ENCODE measurements at regions not wholly inside any gene's neighbourhood (a gene's known extent, or its start where the extent isn't known, plus 50 kb on each side); places are given as distances from the start of the nearest gene placed in this dataset.

GRCh38 chr11:70808686-70809375 lies 410.5 kb downstream of the CTTN start:
- no peak for DNase-seq

- DNase-seq, result no peak
These were observed 411.8 kb downstream of the CTTN start for GRCh38 chr11:70810133-70810532.

- no peak for DNase-seq
These were observed 412.4 kb downstream of the CTTN start for GRCh38 chr11:70810681-70811080.

- DNase-seq, result no peak
These were observed 413.2 kb downstream of the CTTN start for GRCh38 chr11:70811483-70811882.

GRCh38 chr11:70811915-70812314 lies 413.6 kb downstream of the CTTN start:
- no peak for DNase-seq

GRCh38 chr11:70812472-70812871 lies 414.1 kb downstream of the CTTN start:
- no peak for DNase-seq

GRCh38 chr11:70813651-70814050 lies 415.3 kb downstream of the CTTN start:
- DNase-seq, result no peak

- no peak for DNase-seq
These were observed 417.1 kb downstream of the CTTN start for GRCh38 chr11:70815485-70815832.

- DNase-seq, result no peak
These were observed 417.9 kb downstream of the CTTN start for GRCh38 chr11:70816156-70816678.

GRCh38 chr11:70818351-70818750 lies 420.0 kb downstream of the CTTN start:
- no peak for DNase-seq

- DNase-seq, result no peak
These were observed 420.7 kb downstream of the CTTN start for GRCh38 chr11:70819022-70819421.

GRCh38 chr11:70820311-70820710 lies 422.0 kb downstream of the CTTN start:
- DNase-seq, result no peak

- no peak for DNase-seq
These were observed 422.4 kb downstream of the CTTN start for GRCh38 chr11:70820712-70821111.

GRCh38 chr11:70823771-70824170 lies 425.4 kb downstream of the CTTN start:
- DNase-seq, result no peak

GRCh38 chr11:70824605-70825245 lies 426.4 kb downstream of the CTTN start:
- DNase-seq, result no peak

- no peak for DNase-seq
These were observed 426.4 kb downstream of the SHANK2 start for GRCh38 chr11:70825893-70826540.

GRCh38 chr11:70826541-70827335 lies 425.6 kb downstream of the SHANK2 start:
- DNase-seq, result no peak

- no peak for DNase-seq
These were observed 423.7 kb downstream of the SHANK2 start for GRCh38 chr11:70828593-70829082.

- no peak for DNase-seq
These were observed 423.1 kb downstream of the SHANK2 start for GRCh38 chr11:70829134-70829885.

- no peak for DNase-seq
These were observed 422.5 kb downstream of the SHANK2 start for GRCh38 chr11:70829886-70830272.

GRCh38 chr11:70833011-70833410 lies 419.4 kb downstream of the SHANK2 start:
- DNase-seq, result no peak

GRCh38 chr11:70833554-70833953 lies 418.8 kb downstream of the SHANK2 start:
- DNase-seq, result no peak
